HepG2 (cell line): ENCODE measurements at regions not wholly inside any gene's neighbourhood (a gene's known extent, or its start where the extent isn't known, plus 50 kb on each side); places are given as distances from the start of the nearest gene placed in this dataset.

Source experiments
- EZH2 ChIP-seq: conservative IDR thresholded peaks from 2 replicates; pipeline ENCODE4 v1.6.1; 2012; ENCODE audit warnings: mild to moderate bottlenecking, low read depth, low read length, moderate library complexity
- HNRNPK ChIP-seq: fragments of 200-400 bp; formaldehyde crosslinking; IDR thresholded peaks from 2 replicates; pipeline ENCODE4 v1.6.1; 2018; ENCODE audit warnings: low read length, low read depth, moderate library complexity, mild to moderate bottlenecking; ENCODE audit not compliant: poor library complexity, severe bottlenecking
- NFE2L1 ChIP-seq: sonication (generic); formaldehyde crosslinking; IDR thresholded peaks from 2 replicates; pipeline ENCODE4 v1.4.0; 2020; ENCODE audit warnings: missing genetic modification reagents, mild to moderate bottlenecking, borderline replicate concordance
- PAX8 ChIP-seq: sonication (generic); formaldehyde crosslinking; IDR thresholded peaks from 2 replicates; pipeline ENCODE4 v1.8.0; 2022; ENCODE audit warnings: mild to moderate bottlenecking, missing genetic modification reagents, borderline replicate concordance
- PHF20 ChIP-seq: sonication (generic); formaldehyde crosslinking; IDR thresholded peaks from 2 replicates; pipeline ENCODE4 v1.5.0; 2020; ENCODE audit warnings: mild to moderate bottlenecking, missing genetic modification reagents
- POLR2AphosphoS5 ChIP-seq: IDR thresholded peaks from 2 replicates; pipeline ENCODE4 v1.6.1; 2012; ENCODE audit warnings: low read depth, low read length
- RARG ChIP-seq: sonication (generic); formaldehyde crosslinking; IDR thresholded peaks from 2 replicates; pipeline ENCODE4 v1.4.0; 2020; ENCODE audit warnings: low read depth, mild to moderate bottlenecking, missing genetic modification reagents
- ZBTB46 ChIP-seq: sonication (generic); formaldehyde crosslinking; IDR thresholded peaks from 2 replicates; pipeline ENCODE4 v1.4.0; 2020; ENCODE audit warnings: mild to moderate bottlenecking, missing genetic modification reagents, borderline replicate concordance
- ZNF263 ChIP-seq: sonication (generic); formaldehyde crosslinking; IDR thresholded peaks from 2 replicates; pipeline ENCODE4 v1.4.0; 2020; ENCODE audit warnings: missing genetic modification reagents
- ZNF598 ChIP-seq: sonication (generic); formaldehyde crosslinking; IDR thresholded peaks from 2 replicates; pipeline ENCODE4 v1.5.1; 2020; ENCODE audit warnings: mild to moderate bottlenecking, missing genetic modification reagents, borderline replicate concordance
- ZNF737 ChIP-seq: sonication (generic); formaldehyde crosslinking; IDR thresholded peaks from 2 replicates; pipeline ENCODE4 v1.5.0; 2020; ENCODE audit warnings: missing genetic modification reagents, mild to moderate bottlenecking, borderline replicate concordance
- TF ChIP-seq, protein P1 (sequence below), 2 experiments: fragments of 450-650 bp in 1 of 2; sonication (generic) in 1 of 2; formaldehyde crosslinking in 1 of 2; IDR thresholded peaks; 2 replicates each; pipeline versions ENCODE4 v1.6.1 to v1.8.0; 2016 to 2022; ENCODE audit warnings: antibody characterized with exemption in 1 of 2, mild to moderate bottlenecking in 1 of 2, missing genetic modification reagents in 1 of 2
- TF ChIP-seq, protein P2 (sequence below): sonication (generic); formaldehyde crosslinking; IDR thresholded peaks from 2 replicates; pipeline ENCODE4 v1.5.0; 2020; ENCODE audit warnings: mild to moderate bottlenecking, missing genetic modification reagents, moderate library complexity
- TF ChIP-seq, protein P3 (sequence below), 2 experiments: IDR thresholded peaks; 2 replicates each; pipeline ENCODE4 v1.6.1; 2011 to 2012; ENCODE audit warnings: low read length in 2 of 2, borderline replicate concordance in 1 of 2, low read depth in 1 of 2, mild to moderate bottlenecking in 1 of 2, moderate library complexity in 1 of 2

GRCh38 chr7:41114691-41115090 lies 588.2 kb downstream of the INHBA start:
- TF ChIP-seq ZNF263 (no peak), ZBTB46 (CRISPR knock-in tag) (no peak), ZNF598 (CRISPR knock-in tag) (no peak), PHF20 (CRISPR knock-in tag) (no peak), EZH2 (no peak), RARG (CRISPR knock-in tag) (no peak), PAX8 (CRISPR knock-in tag) (no peak), HNRNPK (no peak), POLR2AphosphoS5 (no peak), NFE2L1 (no peak), ZNF737 (CRISPR knock-in tag) (no peak)
- TF ChIP-seq, protein P1, sequence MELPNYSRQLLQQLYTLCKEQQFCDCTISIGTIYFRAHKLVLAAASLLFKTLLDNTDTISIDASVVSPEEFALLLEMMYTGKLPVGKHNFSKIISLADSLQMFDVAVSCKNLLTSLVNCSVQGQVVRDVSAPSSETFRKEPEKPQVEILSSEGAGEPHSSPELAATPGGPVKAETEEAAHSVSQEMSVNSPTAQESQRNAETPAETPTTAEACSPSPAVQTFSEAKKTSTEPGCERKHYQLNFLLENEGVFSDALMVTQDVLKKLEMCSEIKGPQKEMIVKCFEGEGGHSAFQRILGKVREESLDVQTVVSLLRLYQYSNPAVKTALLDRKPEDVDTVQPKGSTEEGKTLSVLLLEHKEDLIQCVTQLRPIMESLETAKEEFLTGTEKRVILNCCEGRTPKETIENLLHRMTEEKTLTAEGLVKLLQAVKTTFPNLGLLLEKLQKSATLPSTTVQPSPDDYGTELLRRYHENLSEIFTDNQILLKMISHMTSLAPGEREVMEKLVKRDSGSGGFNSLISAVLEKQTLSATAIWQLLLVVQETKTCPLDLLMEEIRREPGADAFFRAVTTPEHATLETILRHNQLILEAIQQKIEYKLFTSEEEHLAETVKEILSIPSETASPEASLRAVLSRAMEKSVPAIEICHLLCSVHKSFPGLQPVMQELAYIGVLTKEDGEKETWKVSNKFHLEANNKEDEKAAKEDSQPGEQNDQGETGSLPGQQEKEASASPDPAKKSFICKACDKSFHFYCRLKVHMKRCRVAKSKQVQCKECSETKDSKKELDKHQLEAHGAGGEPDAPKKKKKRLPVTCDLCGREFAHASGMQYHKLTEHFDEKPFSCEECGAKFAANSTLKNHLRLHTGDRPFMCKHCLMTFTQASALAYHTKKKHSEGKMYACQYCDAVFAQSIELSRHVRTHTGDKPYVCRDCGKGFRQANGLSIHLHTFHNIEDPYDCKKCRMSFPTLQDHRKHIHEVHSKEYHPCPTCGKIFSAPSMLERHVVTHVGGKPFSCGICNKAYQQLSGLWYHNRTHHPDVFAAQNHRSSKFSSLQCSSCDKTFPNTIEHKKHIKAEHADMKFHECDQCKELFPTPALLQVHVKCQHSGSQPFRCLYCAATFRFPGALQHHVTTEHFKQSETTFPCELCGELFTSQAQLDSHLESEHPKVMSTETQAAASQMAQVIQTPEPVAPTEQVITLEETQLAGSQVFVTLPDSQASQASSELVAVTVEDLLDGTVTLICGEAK (IDR thresholded peaks at IDR 0.05), result no peak
- TF ChIP-seq, protein P1 (CRISPR knock-in tag; IDR thresholded peaks at IDR 0.05), result no peak
- TF ChIP-seq, protein P2, sequence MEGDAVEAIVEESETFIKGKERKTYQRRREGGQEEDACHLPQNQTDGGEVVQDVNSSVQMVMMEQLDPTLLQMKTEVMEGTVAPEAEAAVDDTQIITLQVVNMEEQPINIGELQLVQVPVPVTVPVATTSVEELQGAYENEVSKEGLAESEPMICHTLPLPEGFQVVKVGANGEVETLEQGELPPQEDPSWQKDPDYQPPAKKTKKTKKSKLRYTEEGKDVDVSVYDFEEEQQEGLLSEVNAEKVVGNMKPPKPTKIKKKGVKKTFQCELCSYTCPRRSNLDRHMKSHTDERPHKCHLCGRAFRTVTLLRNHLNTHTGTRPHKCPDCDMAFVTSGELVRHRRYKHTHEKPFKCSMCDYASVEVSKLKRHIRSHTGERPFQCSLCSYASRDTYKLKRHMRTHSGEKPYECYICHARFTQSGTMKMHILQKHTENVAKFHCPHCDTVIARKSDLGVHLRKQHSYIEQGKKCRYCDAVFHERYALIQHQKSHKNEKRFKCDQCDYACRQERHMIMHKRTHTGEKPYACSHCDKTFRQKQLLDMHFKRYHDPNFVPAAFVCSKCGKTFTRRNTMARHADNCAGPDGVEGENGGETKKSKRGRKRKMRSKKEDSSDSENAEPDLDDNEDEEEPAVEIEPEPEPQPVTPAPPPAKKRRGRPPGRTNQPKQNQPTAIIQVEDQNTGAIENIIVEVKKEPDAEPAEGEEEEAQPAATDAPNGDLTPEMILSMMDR, result no peak
- TF ChIP-seq, protein P3, sequence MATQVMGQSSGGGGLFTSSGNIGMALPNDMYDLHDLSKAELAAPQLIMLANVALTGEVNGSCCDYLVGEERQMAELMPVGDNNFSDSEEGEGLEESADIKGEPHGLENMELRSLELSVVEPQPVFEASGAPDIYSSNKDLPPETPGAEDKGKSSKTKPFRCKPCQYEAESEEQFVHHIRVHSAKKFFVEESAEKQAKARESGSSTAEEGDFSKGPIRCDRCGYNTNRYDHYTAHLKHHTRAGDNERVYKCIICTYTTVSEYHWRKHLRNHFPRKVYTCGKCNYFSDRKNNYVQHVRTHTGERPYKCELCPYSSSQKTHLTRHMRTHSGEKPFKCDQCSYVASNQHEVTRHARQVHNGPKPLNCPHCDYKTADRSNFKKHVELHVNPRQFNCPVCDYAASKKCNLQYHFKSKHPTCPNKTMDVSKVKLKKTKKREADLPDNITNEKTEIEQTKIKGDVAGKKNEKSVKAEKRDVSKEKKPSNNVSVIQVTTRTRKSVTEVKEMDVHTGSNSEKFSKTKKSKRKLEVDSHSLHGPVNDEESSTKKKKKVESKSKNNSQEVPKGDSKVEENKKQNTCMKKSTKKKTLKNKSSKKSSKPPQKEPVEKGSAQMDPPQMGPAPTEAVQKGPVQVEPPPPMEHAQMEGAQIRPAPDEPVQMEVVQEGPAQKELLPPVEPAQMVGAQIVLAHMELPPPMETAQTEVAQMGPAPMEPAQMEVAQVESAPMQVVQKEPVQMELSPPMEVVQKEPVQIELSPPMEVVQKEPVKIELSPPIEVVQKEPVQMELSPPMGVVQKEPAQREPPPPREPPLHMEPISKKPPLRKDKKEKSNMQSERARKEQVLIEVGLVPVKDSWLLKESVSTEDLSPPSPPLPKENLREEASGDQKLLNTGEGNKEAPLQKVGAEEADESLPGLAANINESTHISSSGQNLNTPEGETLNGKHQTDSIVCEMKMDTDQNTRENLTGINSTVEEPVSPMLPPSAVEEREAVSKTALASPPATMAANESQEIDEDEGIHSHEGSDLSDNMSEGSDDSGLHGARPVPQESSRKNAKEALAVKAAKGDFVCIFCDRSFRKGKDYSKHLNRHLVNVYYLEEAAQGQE (IDR thresholded peaks at IDR 0.05; ENCODE audit: borderline replicate concordance in 1 of 2, low read depth in 1 of 2, low read length in 2 of 2), result no peak
